ENCODE measurements at regions not wholly inside any gene's neighbourhood (a gene's known extent, or its start where the extent isn't known, plus 50 kb on each side); places are given as distances from the start of the nearest gene placed in this dataset.

GRCh38 chr13:85592211-85592610, 207.0 kb downstream of the SLITRK6 start:
- no peak for TF ChIP-seq POLR2A (IDR thresholded peaks at IDR 0.05)
- TF ChIP-seq, protein P1, sequence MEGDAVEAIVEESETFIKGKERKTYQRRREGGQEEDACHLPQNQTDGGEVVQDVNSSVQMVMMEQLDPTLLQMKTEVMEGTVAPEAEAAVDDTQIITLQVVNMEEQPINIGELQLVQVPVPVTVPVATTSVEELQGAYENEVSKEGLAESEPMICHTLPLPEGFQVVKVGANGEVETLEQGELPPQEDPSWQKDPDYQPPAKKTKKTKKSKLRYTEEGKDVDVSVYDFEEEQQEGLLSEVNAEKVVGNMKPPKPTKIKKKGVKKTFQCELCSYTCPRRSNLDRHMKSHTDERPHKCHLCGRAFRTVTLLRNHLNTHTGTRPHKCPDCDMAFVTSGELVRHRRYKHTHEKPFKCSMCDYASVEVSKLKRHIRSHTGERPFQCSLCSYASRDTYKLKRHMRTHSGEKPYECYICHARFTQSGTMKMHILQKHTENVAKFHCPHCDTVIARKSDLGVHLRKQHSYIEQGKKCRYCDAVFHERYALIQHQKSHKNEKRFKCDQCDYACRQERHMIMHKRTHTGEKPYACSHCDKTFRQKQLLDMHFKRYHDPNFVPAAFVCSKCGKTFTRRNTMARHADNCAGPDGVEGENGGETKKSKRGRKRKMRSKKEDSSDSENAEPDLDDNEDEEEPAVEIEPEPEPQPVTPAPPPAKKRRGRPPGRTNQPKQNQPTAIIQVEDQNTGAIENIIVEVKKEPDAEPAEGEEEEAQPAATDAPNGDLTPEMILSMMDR (IDR thresholded peaks at IDR 0.05), result no peak

Measured in esophagus squamous epithelium (tissue), 4 donors.